ENCODE measurements at regions not wholly inside any gene's neighbourhood (a gene's known extent, or its start where the extent isn't known, plus 50 kb on each side); places are given as distances from the start of the nearest gene placed in this dataset.

GRCh38 chr5:17890501-17890900, 256.2 kb downstream of the TAF11L14 start (continued):
- TF ChIP-seq ZNF274 (IDR thresholded peaks at IDR 0.05; ENCODE audit: borderline replicate concordance, extremely low read depth, low read length) (no peak), SP2 (IDR thresholded peaks at IDR 0.05; ENCODE audit: low read length) (no peak), BCL11A (IDR thresholded peaks at IDR 0.05; ENCODE audit: low read depth in 2 of 2, low read length in 2 of 2) (no peak), CEBPB (IDR thresholded peaks at IDR 0.05; ENCODE audit: low read depth, low read length) (no peak), GABPA (IDR thresholded peaks at IDR 0.05; ENCODE audit: borderline replicate concordance, insufficient read depth, low read length) (no peak)

Measured in H1 (cell line).